Astrocyte (in vitro differentiated cells and primary cell): ENCODE measurements at regions not wholly inside any gene's neighbourhood (a gene's known extent, or its start where the extent isn't known, plus 50 kb on each side); places are given as distances from the start of the nearest gene placed in this dataset.

ENCODE experiments used
- DNase-seq: peaks from one replicate; pipeline ENCODE4 v3.0.0-alpha.2; 2010; ENCODE audit warnings: low read depth
- FAIRE-seq: peaks from 2 replicates; lab custom pipeline; 2011; peaks lifted over from hg19 to GRCh38; lab: Jason Lieb, UNC
- H2AFZ ChIP-seq: 2 replicates; pipeline ENCODE4 v1.6.0; 2012; ENCODE audit warnings: low read depth, low read length, inconsistent platforms
- H3K27ac ChIP-seq: 2 replicates; pipeline ENCODE4 v1.5.1; 2011; ENCODE audit warnings: low read depth, low read length, inconsistent platforms
- H3K27me3 ChIP-seq: 2 replicates; pipeline ENCODE4 v1.6.0; 2011; ENCODE audit warnings: low read length, inconsistent platforms; ENCODE audit not compliant: insufficient read depth
- H3K36me3 ChIP-seq: 2 replicates; pipeline ENCODE4 v1.5.1; 2011; ENCODE audit warnings: low read length, inconsistent platforms; ENCODE audit not compliant: insufficient read depth
- H3K4me1 ChIP-seq: 2 replicates; pipeline ENCODE4 v1.5.1; 2011; ENCODE audit warnings: low read length, inconsistent platforms; ENCODE audit not compliant: insufficient read depth
- H3K4me2 ChIP-seq: 2 replicates; pipeline ENCODE4 v1.6.0; 2012; ENCODE audit warnings: low read length, inconsistent platforms
- H3K4me3 ChIP-seq: 2 replicates; pipeline ENCODE4 v1.5.1; 2011; ENCODE audit warnings: low read depth, mild to moderate bottlenecking, low read length, inconsistent platforms; ENCODE audit not compliant: insufficient read depth
- H3K79me2 ChIP-seq: 2 replicates; pipeline ENCODE4 v1.6.0; 2012; ENCODE audit warnings: mild to moderate bottlenecking, low read length, inconsistent platforms; ENCODE audit not compliant: insufficient read depth
- H3K9ac ChIP-seq: 2 replicates; pipeline ENCODE4 v1.6.0; 2012; ENCODE audit warnings: mild to moderate bottlenecking, low read length, inconsistent platforms
- H3K9me3 ChIP-seq: 2 replicates; pipeline ENCODE4 v1.5.1; 2012; ENCODE audit warnings: low read depth, mild to moderate bottlenecking, low read length, inconsistent platforms; ENCODE audit not compliant: insufficient read depth
- H4K20me1 ChIP-seq: 2 replicates; pipeline ENCODE4 v1.6.0; 2012; ENCODE audit warnings: low read length, inconsistent platforms; ENCODE audit not compliant: insufficient read depth
- H3K27ac Mint-ChIP-seq: one replicate; pipeline ENCODE4 v1.8.0; 2021; ENCODE audit warnings: mild to moderate bottlenecking, mixed read lengths; ENCODE audit not compliant: unreplicated experiment
- H3K27me3 Mint-ChIP-seq: one replicate; pipeline ENCODE4 v1.8.0; 2021; ENCODE audit warnings: low read depth, mixed read lengths; ENCODE audit not compliant: unreplicated experiment
- H3K36me3 Mint-ChIP-seq: one replicate; pipeline ENCODE4 v1.8.0; 2021; ENCODE audit warnings: low read depth, mixed read lengths; ENCODE audit not compliant: unreplicated experiment
- H3K4me1 Mint-ChIP-seq: one replicate; pipeline ENCODE4 v1.8.0; 2021; ENCODE audit warnings: low read depth, mixed read lengths; ENCODE audit not compliant: unreplicated experiment
- H3K4me3 Mint-ChIP-seq: one replicate; pipeline ENCODE4 v1.8.0; 2021; ENCODE audit warnings: mild to moderate bottlenecking, moderate library complexity, mixed read lengths; ENCODE audit not compliant: unreplicated experiment
- H3K9me3 Mint-ChIP-seq: one replicate; pipeline ENCODE4 v1.8.0; 2021; ENCODE audit warnings: mild to moderate bottlenecking, mixed read lengths; ENCODE audit not compliant: unreplicated experiment
- CTCF ChIP-seq: IDR thresholded peaks from 2 replicates; pipeline ENCODE4 v1.5.1; 2011; ENCODE audit warnings: low read depth, mild to moderate bottlenecking, inconsistent platforms, low read length, moderate library complexity; ENCODE audit not compliant: insufficient read depth
- EZH2 ChIP-seq: IDR thresholded peaks from 2 replicates; pipeline ENCODE4 v1.6.1; 2012; ENCODE audit warnings: mild to moderate bottlenecking, low read length, inconsistent platforms; ENCODE audit not compliant: insufficient read depth

GRCh38 chr12:47400266-47400665, 305.6 kb downstream of the RPAP3 start:
- TF ChIP-seq EZH2 = no peak
- no peak for TF ChIP-seq CTCF
- no peaks in the 10 kb centered on the region for H3K9me3 ChIP-seq
- H3K36me3 ChIP-seq = no peaks in the 10 kb centered on the region
- H3K27ac ChIP-seq = no peak overlapping the region
- H3K36me3 Mint-ChIP-seq = no peaks in the 10 kb centered on the region
- no peak overlapping the region for H3K9ac ChIP-seq
- FAIRE-seq (no peak), DNase-seq (peak; percentile 29)
- H3K27me3 ChIP-seq = no peaks in the 10 kb centered on the region
- H3K4me2 ChIP-seq = no peak overlapping the region
- no peak overlapping the region for H3K4me3 Mint-ChIP-seq
- H3K27ac Mint-ChIP-seq = no peak overlapping the region
- H3K4me1 Mint-ChIP-seq = no peaks in the 10 kb centered on the region
- H3K4me1 ChIP-seq = no peaks in the 10 kb centered on the region
- no peak overlapping the region for H2AFZ ChIP-seq
- no peak overlapping the region for H3K4me3 ChIP-seq
- H3K9me3 Mint-ChIP-seq = peaks cover 6% of the 10 kb centered on the region
- H3K27me3 Mint-ChIP-seq = no peaks in the 10 kb centered on the region
- H3K79me2 ChIP-seq = no peaks in the 10 kb centered on the region
- H4K20me1 ChIP-seq = no peaks in the 10 kb centered on the region

- no peaks in the 10 kb centered on the region for H3K36me3 ChIP-seq
- no peak overlapping the region for H3K4me2 ChIP-seq
- H3K9ac ChIP-seq = no peak overlapping the region
- Mint-ChIP-seq H3K27ac (no peak overlapping the region), H3K27me3 (no peaks in the 10 kb centered on the region), H3K9me3 (peaks cover 6% of the 10 kb centered on the region), H3K4me1 (peaks cover 9% of the 10 kb centered on the region), H3K36me3 (no peaks in the 10 kb centered on the region), H3K4me3 (no peak overlapping the region)
- H4K20me1 ChIP-seq = no peaks in the 10 kb centered on the region
- no peak overlapping the region for H3K4me3 ChIP-seq
- peak overlapping the region; percentile 32 for H2AFZ ChIP-seq
- no peak for TF ChIP-seq EZH2
- TF ChIP-seq CTCF = peak; percentile 59
- no peaks in the 10 kb centered on the region for H3K27me3 ChIP-seq
- H3K27ac ChIP-seq = no peak overlapping the region
- no peaks in the 10 kb centered on the region for H3K79me2 ChIP-seq
- FAIRE-seq (no peak), DNase-seq (peak; percentile 74)
- peaks cover 15% of the 10 kb centered on the region for H3K4me1 ChIP-seq
- no peaks in the 10 kb centered on the region for H3K9me3 ChIP-seq
These were observed 308.1 kb downstream of the RPAP3 start for GRCh38 chr12:47397664-47398281.

- Histone ChIP-seq H3K4me3 (no peak overlapping the region), H3K79me2 (no peaks in the 10 kb centered on the region), H3K9me3 (no peaks in the 10 kb centered on the region), H3K27ac (no peak overlapping the region), H3K36me3 (no peaks in the 10 kb centered on the region), H3K27me3 (no peaks in the 10 kb centered on the region), H3K4me2 (no peak overlapping the region), H2AFZ (peak overlapping the region; percentile 32), H3K9ac (no peak overlapping the region), H4K20me1 (no peaks in the 10 kb centered on the region), H3K4me1 (peaks cover 17% of the 10 kb centered on the region)
- TF ChIP-seq CTCF (no peak), EZH2 (no peak)
- H3K27ac Mint-ChIP-seq = no peak overlapping the region
- no peak for FAIRE-seq
- H3K4me3 Mint-ChIP-seq = no peak overlapping the region
- H3K36me3 Mint-ChIP-seq = no peaks in the 10 kb centered on the region
- peaks cover 10% of the 10 kb centered on the region for H3K4me1 Mint-ChIP-seq
- peaks cover 6% of the 10 kb centered on the region for H3K9me3 Mint-ChIP-seq
- no peak for DNase-seq
- H3K27me3 Mint-ChIP-seq = no peaks in the 10 kb centered on the region
These were observed 308.7 kb downstream of the RPAP3 start for GRCh38 chr12:47396902-47397663.
